HG03103 (cell line): ENCODE measurements at regions not wholly inside any gene's neighbourhood (a gene's known extent, or its start where the extent isn't known, plus 50 kb on each side); places are given as distances from the start of the nearest gene placed in this dataset.
"Not testable (repeated sequence)": the region's sequence is repeated elsewhere in the genome, so short reads cannot be mapped to it uniquely, and the experiment has no call there.

Experiments used
- ATAC-seq: cut with Tn5 transposase; IDR thresholded peaks from one replicate; pipeline ENCODE4 v1.9.1; 2021; ENCODE audit warnings: low read depth; ENCODE audit not compliant: unreplicated experiment

DNA sequence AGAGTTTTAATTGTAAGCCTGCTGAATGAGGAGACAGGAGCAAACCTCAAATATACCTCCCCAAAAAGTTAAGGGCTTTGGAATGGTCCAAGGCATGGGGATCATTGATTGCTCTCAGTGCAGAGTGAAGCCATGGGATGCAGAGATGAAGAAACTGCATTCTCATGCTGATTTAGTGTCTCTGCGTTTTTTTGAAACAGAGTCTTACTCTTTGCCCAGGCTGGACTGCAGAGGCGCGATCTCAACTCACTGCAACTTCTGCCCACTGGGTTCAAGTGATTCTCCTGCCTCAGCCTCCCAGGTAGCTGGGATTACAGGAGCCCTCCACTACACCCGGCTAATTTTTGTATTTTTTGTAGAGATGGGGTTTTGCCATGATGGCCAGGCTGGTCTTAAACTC is 99.3 kb upstream of the ETV3 start:
- no peak for ATAC-seq

GRCh38 chr1:157236072-157236471 is 97.9 kb upstream of the ETV3 start:
- ATAC-seq, result no peak

- no peak for ATAC-seq
These were observed 97.1 kb upstream of the ETV3 start for GRCh38 chr1:157235307-157235706.

DNA sequence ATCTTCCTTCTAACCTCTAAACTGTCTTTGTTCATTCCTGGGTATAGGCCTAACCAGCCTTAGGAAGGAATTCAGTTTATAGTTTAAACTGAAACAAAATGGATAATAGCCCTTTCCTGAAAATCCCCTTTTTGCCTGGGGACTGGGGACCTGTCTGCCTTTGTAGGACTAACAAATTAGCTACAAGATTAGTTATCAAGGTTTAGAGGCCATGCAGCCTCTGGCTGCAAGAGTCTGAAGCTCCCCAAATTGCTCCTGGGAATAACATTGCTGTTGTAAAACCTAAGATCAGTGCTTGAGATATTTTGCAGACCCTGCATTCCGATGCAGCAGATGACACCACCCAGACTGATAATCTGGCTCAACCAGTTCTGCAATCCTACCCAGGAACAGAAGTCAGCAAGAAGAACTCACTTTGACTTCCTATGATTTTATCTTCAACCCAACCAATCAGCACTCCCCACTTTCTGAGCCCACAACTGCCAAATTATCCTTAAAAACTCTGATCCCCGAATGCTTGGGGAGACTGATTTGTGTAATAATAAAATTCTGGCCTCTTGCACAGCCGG is 96.6 kb upstream of the ETV3 start:
- ATAC-seq, result no peak

DNA sequence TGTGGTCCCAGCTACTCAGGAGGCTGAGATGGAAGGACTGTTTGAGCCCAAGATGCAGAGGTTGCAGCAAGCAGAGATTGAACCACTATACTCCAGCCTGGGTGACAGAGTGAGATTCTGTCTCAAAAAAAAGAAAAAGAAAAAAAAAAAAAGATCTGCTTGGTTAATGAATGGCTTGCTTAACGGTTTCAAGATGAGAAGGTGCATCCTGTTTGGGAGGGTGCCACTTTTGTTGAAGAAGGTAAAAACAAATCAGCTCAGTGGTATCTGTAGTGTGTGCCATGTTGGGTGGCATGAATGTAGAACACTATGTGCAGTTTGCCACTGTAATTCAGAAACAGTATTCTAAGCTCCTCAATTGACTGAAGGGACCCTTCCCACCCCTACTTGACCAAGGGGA is 94.9 kb upstream of the ETV3 start:
- no peak for ATAC-seq

DNA sequence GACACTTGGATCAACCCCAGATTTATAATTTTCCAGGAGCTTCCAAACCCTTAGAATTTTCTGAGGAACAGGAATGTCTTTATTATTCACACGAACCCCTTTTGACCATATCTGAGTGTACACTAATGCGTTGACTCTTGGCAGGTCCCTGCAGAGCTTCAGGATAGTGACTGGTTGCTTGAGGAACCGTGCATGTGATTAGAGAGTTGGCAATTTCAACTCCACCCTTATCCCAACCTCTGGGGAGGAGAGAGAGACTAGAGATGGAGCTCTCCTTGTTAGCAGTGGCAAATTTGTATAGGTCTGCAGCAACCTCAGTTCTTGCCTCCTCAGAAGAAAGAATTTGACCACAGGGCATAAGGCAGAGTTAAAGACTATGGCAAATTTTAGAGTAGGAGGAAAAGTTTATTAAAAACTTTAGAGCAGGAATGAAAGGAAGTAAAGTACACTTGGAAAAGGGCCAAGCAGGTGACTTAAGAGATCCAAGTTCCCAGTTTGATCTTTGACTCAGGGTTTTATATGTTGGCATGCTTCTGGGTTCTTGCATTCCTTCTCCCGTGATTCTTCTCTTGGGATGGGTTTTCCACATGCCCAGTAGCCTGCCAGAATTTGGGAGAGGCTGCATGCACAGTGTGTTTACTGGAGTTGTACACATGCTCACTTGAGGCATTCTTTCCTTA is 93.8 kb upstream of the ETV3 start:
- ATAC-seq, result no peak

- ATAC-seq, result no peak
These were observed 92.3 kb upstream of the ETV3 start for GRCh38 chr1:157230500-157230899.

- ATAC-seq, result no peak
These were observed 89.5 kb upstream of the ETV3 start for GRCh38 chr1:157227700-157228099.

GRCh38 chr1:157226739-157227138 is 88.5 kb upstream of the ETV3 start:
- no peak for ATAC-seq

DNA sequence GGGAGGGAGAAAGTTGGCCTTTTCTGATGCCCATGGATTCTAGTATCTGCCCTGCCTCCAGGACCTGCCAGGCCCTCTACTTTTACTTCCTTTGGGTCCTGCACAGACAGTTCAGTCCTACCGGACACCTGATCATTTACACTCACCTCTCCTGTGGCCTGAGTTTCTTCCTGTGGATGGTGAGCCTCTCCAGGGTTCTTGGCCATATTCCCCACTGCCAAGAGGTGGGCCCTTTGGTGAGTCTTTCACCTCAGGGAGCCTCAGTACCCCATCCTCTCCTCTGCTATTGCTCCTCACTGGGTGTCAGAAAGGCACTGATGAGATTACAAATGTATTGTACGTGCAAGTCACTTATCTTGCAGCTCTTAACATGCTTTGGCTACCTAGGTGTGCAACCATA is 81.4 kb upstream of the ETV3 start:
- no peak for ATAC-seq

DNA sequence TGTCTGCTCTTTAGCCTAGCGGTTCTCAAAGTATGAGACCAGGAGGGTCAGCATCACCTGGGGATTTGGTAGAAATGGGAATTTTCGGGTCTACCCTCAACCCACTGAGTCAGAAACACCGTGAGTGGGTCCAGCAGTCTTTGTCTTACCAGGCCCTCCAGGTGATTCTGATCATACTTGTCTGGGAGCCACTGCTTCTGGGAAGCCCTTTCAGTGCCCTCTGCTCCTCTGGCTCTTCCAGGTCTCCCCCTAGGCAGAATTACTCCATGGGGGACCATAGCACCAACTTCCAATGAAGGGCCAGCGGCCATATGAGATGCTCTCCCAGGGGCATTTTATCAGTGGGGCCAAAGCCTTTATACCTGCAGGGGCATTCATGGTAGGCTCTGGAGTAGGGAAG is 81.0 kb upstream of the ETV3 start:
- ATAC-seq, result no peak

- ATAC-seq, result no peak
These were observed 80.5 kb upstream of the ETV3 start for GRCh38 chr1:157218671-157219070.

DNA sequence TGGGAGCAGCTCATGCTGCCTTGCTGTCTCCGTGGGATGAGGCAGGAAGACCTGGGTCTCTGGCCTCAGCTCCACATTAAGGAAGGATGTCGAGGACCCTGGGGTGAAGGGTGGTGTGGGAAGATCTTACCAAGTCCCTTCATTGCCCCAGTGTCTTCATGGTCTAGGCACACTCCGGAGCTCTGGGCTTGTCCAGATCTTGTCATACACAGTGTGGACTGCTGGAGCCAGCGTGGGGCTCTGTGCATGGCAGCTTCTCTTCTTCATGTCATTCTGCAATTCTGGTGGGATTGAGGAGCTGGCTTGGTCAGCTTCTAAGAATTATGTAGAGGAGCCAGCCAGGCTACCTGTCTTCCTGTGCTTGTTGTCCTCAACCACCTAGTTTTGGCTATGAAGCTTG is 79.3 kb upstream of the ETV3 start:
- ATAC-seq, result no peak

DNA sequence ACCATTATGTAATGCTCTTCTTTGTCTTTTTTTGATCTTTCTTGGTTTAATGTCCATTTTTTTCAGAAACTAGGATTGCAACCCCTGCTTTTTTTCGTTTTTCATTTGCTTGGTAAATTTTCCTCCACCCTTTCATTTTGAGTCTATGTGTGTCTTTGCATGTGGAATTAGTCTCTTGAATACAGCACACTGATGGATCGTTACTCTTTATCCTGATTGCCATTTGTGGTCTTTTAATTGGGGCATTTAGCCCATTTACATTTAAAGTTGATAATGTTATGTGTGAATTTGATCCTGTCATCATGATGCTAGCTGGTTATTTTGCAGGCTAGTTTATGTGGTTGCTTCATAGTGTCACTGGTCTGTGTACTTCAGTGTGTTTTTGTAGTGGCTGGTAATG is 75.6 kb upstream of the ETV3 start:
- no peak for ATAC-seq

DNA sequence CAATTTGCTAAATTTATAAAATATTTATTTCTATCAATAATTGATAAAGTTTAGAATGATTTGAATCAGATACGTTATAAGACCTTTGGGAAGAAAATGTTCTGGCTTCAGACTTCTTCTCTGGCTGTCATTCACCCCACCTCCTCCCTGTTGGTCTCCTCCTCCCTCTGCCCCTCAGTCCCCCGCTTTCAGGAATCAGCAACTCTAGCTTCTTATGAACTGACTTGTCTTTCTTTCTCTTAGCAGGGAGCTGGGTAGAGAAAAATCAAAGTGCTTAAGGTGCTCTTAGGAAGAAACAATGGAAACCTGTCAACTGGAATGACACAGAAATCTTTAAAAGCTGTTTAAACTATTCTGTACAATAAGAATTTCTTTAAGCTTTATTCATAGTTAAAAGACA is 71.3 kb upstream of the ETV3 start:
- ATAC-seq, result no peak

GRCh38 chr1:157205982-157206381 is 67.8 kb upstream of the ETV3 start:
- not testable (repeated sequence) for ATAC-seq

GRCh38 chr1:157203166-157203565 is 65.0 kb upstream of the ETV3 start:
- ATAC-seq, result no peak

DNA sequence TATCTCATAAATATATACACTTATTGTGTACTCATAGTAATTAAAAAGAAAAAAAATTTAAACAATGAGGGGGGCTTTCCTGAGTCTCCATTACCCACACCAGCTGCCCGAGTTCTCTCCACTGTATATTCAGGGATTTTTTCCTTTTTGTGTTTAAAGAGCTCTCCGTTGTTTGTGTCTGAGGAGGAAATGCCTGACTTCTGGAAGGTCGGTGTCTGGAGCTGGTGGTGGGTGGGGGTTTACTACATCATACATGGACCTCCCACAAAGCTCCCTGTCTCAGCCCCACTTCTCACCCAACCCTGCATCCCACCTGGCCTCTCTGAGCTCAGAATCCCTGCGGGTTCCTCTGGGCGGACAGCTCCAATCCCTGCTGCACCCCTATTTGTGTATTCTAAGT is 64.1 kb upstream of the ETV3 start:
- no peak for ATAC-seq

DNA sequence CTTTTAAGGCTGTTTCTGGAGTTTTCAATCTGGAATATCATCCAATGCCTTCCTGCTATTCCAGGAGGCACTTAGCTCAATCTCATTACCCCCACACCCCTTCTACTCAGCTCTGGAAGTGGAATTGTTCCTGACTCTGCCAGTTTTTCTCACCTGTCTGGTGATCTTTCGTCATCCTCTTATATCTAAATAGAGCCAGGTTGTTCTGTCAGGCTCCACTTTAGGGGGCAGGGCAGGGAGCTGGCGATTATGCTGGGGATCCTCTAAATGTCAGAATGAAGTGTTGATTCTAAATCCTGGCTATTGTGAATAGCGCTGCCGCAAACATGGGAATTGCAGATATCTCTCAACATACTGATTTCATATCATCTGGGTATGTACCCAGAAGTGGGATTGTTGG is 63.6 kb upstream of the ETV3 start:
- no peak for ATAC-seq

- no peak for ATAC-seq
These were observed 62.3 kb upstream of the ETV3 start for GRCh38 chr1:157200451-157200850.

- no peak for ATAC-seq
These were observed 61.2 kb upstream of the ETV3 start for GRCh38 chr1:157199421-157199755.

DNA sequence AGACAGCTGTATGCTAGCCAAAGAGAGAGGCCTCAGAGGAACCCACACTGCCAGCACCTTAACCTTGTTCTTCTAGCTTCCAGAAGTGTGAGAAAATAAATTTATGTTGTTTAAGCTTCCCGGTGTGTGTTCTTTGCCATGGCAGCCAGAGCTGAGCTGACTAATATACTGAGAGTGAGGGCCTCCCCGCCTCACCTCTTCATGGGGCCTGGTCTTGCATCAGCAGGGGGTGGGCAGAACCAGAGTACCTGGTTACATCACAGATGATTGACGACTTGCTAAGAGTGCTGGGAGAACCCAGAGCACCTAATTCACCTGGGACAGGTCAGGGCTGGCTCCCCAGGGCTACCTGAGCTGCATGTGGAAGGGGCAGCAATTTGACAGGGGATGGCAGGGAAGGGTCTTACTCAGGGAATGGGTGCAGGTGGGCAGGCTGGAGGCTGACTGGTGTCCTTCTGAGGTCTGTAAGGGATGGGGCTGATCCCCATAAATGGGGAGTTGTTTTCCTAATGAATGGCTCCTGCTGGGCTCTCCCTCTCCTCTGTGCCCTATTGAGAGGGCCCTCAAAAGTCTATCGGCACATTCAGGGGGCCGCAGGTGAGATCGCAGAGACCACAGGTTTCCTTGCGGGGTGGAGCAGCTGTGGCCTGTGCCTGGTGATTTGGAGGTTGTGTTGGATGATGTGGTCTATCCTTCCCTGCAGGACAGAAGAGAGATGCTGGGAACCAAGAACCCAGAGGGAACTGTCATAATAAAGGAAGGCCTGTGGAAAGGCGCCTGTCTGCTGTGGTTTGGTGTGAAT is 60.6 kb upstream of the ETV3 start:
- no peak for ATAC-seq
